H1 (cell line): ENCODE measurements at regions not wholly inside any gene's neighbourhood (a gene's known extent, or its start where the extent isn't known, plus 50 kb on each side); places are given as distances from the start of the nearest gene placed in this dataset.

Experiments used
- CTCF ChIA-PET: fragments of 300-600 bp; sonication (Branson Sonifier 250); formaldehyde crosslinking; loops from one replicate; lab custom pipeline; 2021; ENCODE audit not compliant: partially characterized antibody; lab: Charles Lee
- POLR2A ChIA-PET: fragments of 300-600 bp; sonication (Branson Sonifier 250); formaldehyde crosslinking; loops from one replicate; lab custom pipeline; 2021; ENCODE audit warnings: inconsistent platforms; ENCODE audit not compliant: partially characterized antibody; lab: Charles Lee
- DNase-seq, 2 experiments: peaks; one replicate each; pipeline versions ENCODE4 v3.0.0 to v3.0.0-alpha.2; 2010 to 2022; ENCODE audit warnings: low spot score in 2 of 2, low read depth in 1 of 2, mixed read lengths in 1 of 2
- FAIRE-seq: peaks from 2 replicates; lab custom pipeline; 2011; peaks lifted over from hg19 to GRCh38; lab: Jason Lieb, UNC
- H2AFZ ChIP-seq: 2 replicates; pipeline ENCODE4 v1.8.1; 2012; ENCODE audit warnings: low read length, inconsistent platforms
- H2AK5ac ChIP-seq: 2 replicates; pipeline ENCODE4 v1.6.1; 2013; ENCODE audit warnings: low read depth, low read length
- H2BK120ac ChIP-seq: replicated peaks from 2 replicates; pipeline ENCODE3; 2013; ENCODE audit warnings: low read depth, low read length, inconsistent platforms
- H2BK12ac ChIP-seq: 2 replicates; pipeline ENCODE4 v1.6.1; 2013; ENCODE audit warnings: low read depth, low read length
- H2BK15ac ChIP-seq: 2 replicates; pipeline ENCODE4 v1.6.1; 2013; ENCODE audit warnings: low read length
- H2BK20ac ChIP-seq: 2 replicates; pipeline ENCODE4 v1.6.1; 2013; ENCODE audit warnings: low read length
- H2BK5ac ChIP-seq: 2 replicates; pipeline ENCODE4 v1.6.1; 2013; ENCODE audit warnings: low read depth, low read length
- H3K14ac ChIP-seq: 2 replicates; pipeline ENCODE4 v1.6.1; 2013; ENCODE audit warnings: inconsistent platforms; ENCODE audit not compliant: insufficient read length
- H3K18ac ChIP-seq: 2 replicates; pipeline ENCODE4 v1.6.1; 2013; ENCODE audit warnings: low read length; ENCODE audit errors: extremely low read depth
- H3K23ac ChIP-seq: 2 replicates; pipeline ENCODE4 v1.6.1; 2013; ENCODE audit warnings: inconsistent platforms; ENCODE audit not compliant: insufficient read length
- H3K23me2 ChIP-seq: 2 replicates; pipeline ENCODE4 v1.6.1; 2013; ENCODE audit warnings: low read depth, low read length
- H3K27ac ChIP-seq: 2 replicates; pipeline ENCODE4 v1.6.1; 2011; ENCODE audit warnings: low read depth, low read length, inconsistent platforms
- H3K27me3 ChIP-seq, 4 experiments: replicated peaks in 1 of 4; 1 replicate in 1 of 4; 2 replicates in 3 of 4; pipeline versions ENCODE4 v1.6.1 to v1.8.1; 2011 to 2013; ENCODE audit warnings: low read length in 3 of 4, mild to moderate bottlenecking in 3 of 4, inconsistent platforms in 2 of 4, mixed read lengths in 2 of 4, moderate library complexity in 1 of 4; ENCODE audit not compliant: control insufficient read depth in 3 of 4, insufficient read depth in 3 of 4; ENCODE audit errors: extremely low read depth in 1 of 4
- H3K36me3 ChIP-seq, 4 experiments: 2 replicates each; pipeline versions ENCODE4 v1.6.1 to v1.8.1; 2011 to 2013; ENCODE audit warnings: mild to moderate bottlenecking in 4 of 4, low read length in 3 of 4, moderate library complexity in 2 of 4, control low read depth in 1 of 4, inconsistent platforms in 1 of 4; ENCODE audit not compliant: insufficient read depth in 4 of 4, control insufficient read depth in 2 of 4
- H3K4ac ChIP-seq: replicated peaks from 2 replicates; pipeline ENCODE3; 2013; ENCODE audit warnings: low read length, low read depth, mixed read lengths, inconsistent platforms; ENCODE audit not compliant: insufficient read length
- H3K4me1 ChIP-seq, 4 experiments: replicated peaks in 1 of 4; 1 replicate in 1 of 4; 2 replicates in 3 of 4; pipeline versions ENCODE4 v1.6.1 to v1.8.1; 2011 to 2013; ENCODE audit warnings: low read length in 3 of 4, inconsistent platforms in 2 of 4, mixed read lengths in 1 of 4; ENCODE audit not compliant: insufficient read depth in 4 of 4, control insufficient read depth in 3 of 4
- H3K4me2 ChIP-seq, 2 experiments: 2 replicates each; pipeline versions ENCODE4 v1.6.1 to v1.8.1; 2011 to 2013; ENCODE audit warnings: low read depth in 2 of 2, low read length in 2 of 2, control low read depth in 1 of 2, inconsistent platforms in 1 of 2, mild to moderate bottlenecking in 1 of 2; ENCODE audit not compliant: insufficient read depth in 1 of 2
- H3K4me3 ChIP-seq, 4 experiments: fragments of 200-600, 300-600 bp in 1 of 4; sonication (generic), shearing (Covaris generic), sonication (Bioruptor Twin) in 1 of 4; 2 replicates each; pipeline versions ENCODE4 v1.5.1 to v1.8.1; 2011 to 2016; ENCODE audit warnings: low read length in 4 of 4, low read depth in 3 of 4, control low read depth in 2 of 4, inconsistent platforms in 2 of 4, mild to moderate bottlenecking in 2 of 4, mixed read lengths in 1 of 4, moderate library complexity in 1 of 4; ENCODE audit not compliant: insufficient read depth in 2 of 4; ENCODE audit errors: extremely low read depth in 1 of 4
- H3K56ac ChIP-seq: replicated peaks from 2 replicates; pipeline ENCODE3; 2013; ENCODE audit warnings: low read depth, mild to moderate bottlenecking, mixed read lengths, low read length, inconsistent platforms; ENCODE audit not compliant: insufficient read length
- H3K79me1 ChIP-seq: 2 replicates; pipeline ENCODE4 v1.6.1; 2013; ENCODE audit warnings: low read depth, low read length, control low read depth
- H3K79me2 ChIP-seq, 2 experiments: 2 replicates each; pipeline versions ENCODE4 v1.6.1 to v1.8.1; 2012 to 2013; ENCODE audit warnings: low read length in 2 of 2, mild to moderate bottlenecking in 2 of 2, inconsistent platforms in 1 of 2; ENCODE audit not compliant: insufficient read depth in 2 of 2, control insufficient read depth in 1 of 2
- H3K9ac ChIP-seq, 4 experiments: replicated peaks in 1 of 4; 1 replicate in 1 of 4; 2 replicates in 3 of 4; pipeline versions ENCODE4 v1.6.1 to v1.8.1; 2011 to 2013; ENCODE audit warnings: low read depth in 3 of 4, low read length in 3 of 4, control low read depth in 2 of 4, mild to moderate bottlenecking in 2 of 4, moderate library complexity in 2 of 4, inconsistent platforms in 1 of 4; ENCODE audit errors: extremely low read depth in 1 of 4
- H3K9me3 ChIP-seq, 2 experiments: 2 replicates each; pipeline versions ENCODE4 v1.6.1 to v1.8.1; 2012 to 2013; ENCODE audit warnings: mild to moderate bottlenecking in 2 of 2, moderate library complexity in 2 of 2, control low read depth in 1 of 2, inconsistent platforms in 1 of 2, low read depth in 1 of 2, low read length in 1 of 2, mixed read lengths in 1 of 2; ENCODE audit not compliant: insufficient read depth in 2 of 2
- H4K20me1 ChIP-seq, 2 experiments: replicated peaks in 1 of 2; 2 replicates each; pipeline versions ENCODE3 to v1.8.1; 2011 to 2013; ENCODE audit warnings: inconsistent platforms in 2 of 2, low read length in 2 of 2, mild to moderate bottlenecking in 1 of 2; ENCODE audit not compliant: insufficient read depth in 2 of 2, control insufficient read depth in 1 of 2
- H4K5ac ChIP-seq: 2 replicates; pipeline ENCODE4 v1.6.1; 2013; ENCODE audit warnings: low read length, low read depth, mixed read lengths, inconsistent platforms; ENCODE audit not compliant: insufficient read length
- H4K8ac ChIP-seq: 2 replicates; pipeline ENCODE4 v1.8.0; 2013; ENCODE audit warnings: mild to moderate bottlenecking, moderate library complexity, low read length, inconsistent platforms; ENCODE audit not compliant: insufficient read depth; ENCODE audit errors: extremely low read depth
- H4K91ac ChIP-seq: replicated peaks from 2 replicates; pipeline ENCODE3; 2013; ENCODE audit warnings: low read length, mixed read lengths, inconsistent platforms; ENCODE audit not compliant: insufficient read length
- CTCF ChIP-seq, 3 experiments: IDR thresholded peaks; 1 replicate in 2 of 3; 2 replicates in 1 of 3; pipeline versions ENCODE4 v1.5.1 to v1.6.1; 2011; ENCODE audit warnings: low read length in 3 of 3, mild to moderate bottlenecking in 3 of 3, inconsistent platforms in 2 of 3, low read depth in 1 of 3, moderate library complexity in 1 of 3; ENCODE audit not compliant: insufficient read depth in 1 of 3; ENCODE audit errors: control extremely low read depth in 1 of 3
- POLR2AphosphoS5 ChIP-seq: IDR thresholded peaks from 2 replicates; pipeline ENCODE4 v1.6.1; 2011; ENCODE audit warnings: low read depth, low read length
- RAD21 ChIP-seq, 2 experiments: IDR thresholded peaks in 1 of 2; conservative IDR thresholded peaks in 1 of 2; 2 replicates each; pipeline ENCODE4 v1.6.1; 2011; ENCODE audit warnings: low read depth in 2 of 2, low read length in 2 of 2, improper control_type of control experiment in 1 of 2, inconsistent platforms in 1 of 2, mild to moderate bottlenecking in 1 of 2, moderate library complexity in 1 of 2
- WGBS, 2 experiments: shearing (Covaris generic) in 1 of 2; methylation state at CpG; one replicate each; pipeline versions ENCODE4 v1.1.6 to v1.1.7; 2013 to 2015; ENCODE audit warnings: low lambda C conversion rate in 2 of 2, mixed read lengths in 2 of 2, inconsistent platforms in 1 of 2, low coverage in 1 of 2, missing lambda C conversion rate in 1 of 2; ENCODE audit not compliant: insufficient replicate concordance in 2 of 2, insufficient coverage in 1 of 2, insufficient read length in 1 of 2; ENCODE audit errors: extremely low coverage in 1 of 2, missing lambda C conversion rate in 1 of 2; 5-methylcytosine and 5-hydroxymethylcytosine counted together

GRCh38 chr5:68476854-68477253, 261.3 kb downstream of the PIK3R1 start:
- Histone ChIP-seq H3K79me1 (no peaks in the 10 kb centered on the region), H2BK120ac (no peak overlapping the region), H3K4me2 (no peak overlapping the region), H3K9me3 (no peaks in the 10 kb centered on the region; a peak in 1 of 4 replicates), H3K4ac (no peak overlapping the region), H2BK5ac (no peak overlapping the region), H2AK5ac (no peak overlapping the region), H2BK12ac (no peak overlapping the region; the same call in 1 of the 2 replicates), H3K79me2 (no peaks in the 10 kb centered on the region), H3K27ac (no peak overlapping the region), H3K4me3 (no peak overlapping the region), H4K91ac (no peak overlapping the region), H3K9ac (no peak overlapping the region), H4K20me1 (no peaks in the 10 kb centered on the region), H3K23ac (no peak overlapping the region), H2BK15ac (no peak overlapping the region), H3K4me1 (no peaks in the 10 kb centered on the region), H3K56ac (no peak overlapping the region), H3K27me3 (no peaks in the 10 kb centered on the region), H4K8ac (no peak overlapping the region), H4K5ac (no peak overlapping the region), H3K18ac (no peak overlapping the region), H2AFZ (no peak overlapping the region), H3K36me3 (no peaks in the 10 kb centered on the region), H3K14ac (no peak overlapping the region), H3K23me2 (no peaks in the 10 kb centered on the region; the same call in 1 of the 2 replicates), H2BK20ac (no peak overlapping the region)
- WGBS, 2 experiments = 87% methylated on average over 3 of the region's 3 CpGs; no CpG with 5 or more reads in 1 of the 2 experiments
- FAIRE-seq (no peak), DNase-seq (no peak)
- TF ChIP-seq CTCF (IDR thresholded peaks at IDR 0.05; ENCODE audit: control extremely low read depth in 1 of 3, insufficient read depth in 1 of 3, low read depth in 1 of 3, low read length in 3 of 3) (peak; percentile 19 to 35 (median 29); a peak in 3 of 4 replicates), RAD21 (IDR thresholded peaks at IDR 0.05 in 1 of 2, conservative IDR thresholded peaks at IDR 0.05 in 1 of 2; ENCODE audit: low read depth in 2 of 2, low read length in 2 of 2) (peak; percentile 20 to 38; a peak in 2 of 4 replicates), POLR2AphosphoS5 (no peak)
- CTCF ChIA-PET = interaction anchor here (0.7 to 1.3 kb wide), 4 partner anchors 11 to 191 kb away, joined by 3 to 4 read pairs (median 3); no protein-coding TSS in a partner anchor
- POLR2A ChIA-PET = no interaction called here
